Upper lobe of right lung (tissue), 1 donor: ENCODE measurements at regions not wholly inside any gene's neighbourhood (a gene's known extent, or its start where the extent isn't known, plus 50 kb on each side); places are given as distances from the start of the nearest gene placed in this dataset.
"Not testable (repeated sequence)": the region's sequence is repeated elsewhere in the genome, so short reads cannot be mapped to it uniquely, and the experiment has no call there.

Experiments
- ATAC-seq: fragments of 200-7000 bp; cut with Tn5 transposase; one replicate; pipeline ENCODE4 v1.9.1; 2020; ENCODE audit warnings: mild to moderate bottlenecking, moderate library complexity
- DNase-seq: peaks from one replicate; pipeline ENCODE4 v3.0.0-alpha.2; 2020
- H3K27ac ChIP-seq: fragments of 200-600 bp; one replicate; pipeline ENCODE4 v1.8.0; 2022
- H3K27me3 ChIP-seq: fragments of 200-600 bp; one replicate; pipeline ENCODE4 v1.8.0; 2022; ENCODE audit warnings: mild to moderate bottlenecking
- H3K36me3 ChIP-seq: fragments of 200-600 bp; one replicate; pipeline ENCODE4 v1.8.0; 2022
- H3K4me1 ChIP-seq: fragments of 200-600 bp; one replicate; pipeline ENCODE4 v1.8.0; 2022
- H3K4me3 ChIP-seq: fragments of 200-600 bp; one replicate; pipeline ENCODE4 v1.8.0; 2022; ENCODE audit warnings: mild to moderate bottlenecking
- H3K9me3 ChIP-seq: fragments of 200-600 bp; one replicate; pipeline ENCODE4 v1.8.0; 2022
- intact Hi-C: fragments of 100-400 bp; cut with DNase I; formaldehyde crosslinking; loops from one replicate; pipeline ENCODE4 v1.11.0; 2022
- TF ChIP-seq, protein P1 (sequence below): fragments of 200-600 bp; IDR thresholded peaks from one replicate; pipeline ENCODE4 v1.8.0; 2022; ENCODE audit warnings: antibody characterized with exemption
- donor health status: DM: no; HTN: yes; CAD: no; lungs with severe emphysema.

DNA sequence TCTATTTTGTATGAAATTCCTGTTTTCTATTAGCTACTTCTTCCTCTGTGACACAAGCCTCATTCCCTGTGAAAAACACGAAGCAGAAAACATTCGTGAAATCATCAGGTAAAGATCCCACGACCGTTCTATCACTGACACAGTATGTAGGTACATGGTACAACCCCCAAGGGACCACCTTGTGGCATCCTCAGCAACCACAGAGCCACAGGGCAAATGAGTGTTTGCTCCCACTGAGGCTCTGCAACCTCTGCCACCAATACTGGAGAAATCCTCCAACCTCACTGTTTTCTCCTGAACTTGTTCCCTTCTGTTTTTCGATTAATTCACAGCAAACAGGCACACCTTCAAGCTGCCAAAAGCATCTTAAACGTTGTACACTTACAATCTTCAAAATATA, 83.7 kb upstream of the FBXO28 start:
- intact Hi-C loops, DNase-seq, H3K27me3 ChIP-seq, H3K4me1 ChIP-seq, H3K36me3 ChIP-seq, ATAC-seq, H3K9me3 ChIP-seq, H3K27ac ChIP-seq, H3K4me3 ChIP-seq: not testable (repeated sequence)

GRCh38 chr1:224029286-224030025, 84.5 kb upstream of the FBXO28 start:
- H3K4me3 ChIP-seq, H3K4me1 ChIP-seq, intact Hi-C loops, H3K27me3 ChIP-seq, DNase-seq, H3K36me3 ChIP-seq, H3K9me3 ChIP-seq, H3K27ac ChIP-seq: not testable (repeated sequence)
- ATAC-seq: peak; percentile 74

- H3K27me3 ChIP-seq, H3K4me3 ChIP-seq, H3K4me1 ChIP-seq, H3K9me3 ChIP-seq, DNase-seq, ATAC-seq, H3K27ac ChIP-seq, H3K36me3 ChIP-seq, intact Hi-C loops: not testable (repeated sequence)
Measured at GRCh38 chr1:224028802-224029201, 85.1 kb upstream of the FBXO28 start.

DNA sequence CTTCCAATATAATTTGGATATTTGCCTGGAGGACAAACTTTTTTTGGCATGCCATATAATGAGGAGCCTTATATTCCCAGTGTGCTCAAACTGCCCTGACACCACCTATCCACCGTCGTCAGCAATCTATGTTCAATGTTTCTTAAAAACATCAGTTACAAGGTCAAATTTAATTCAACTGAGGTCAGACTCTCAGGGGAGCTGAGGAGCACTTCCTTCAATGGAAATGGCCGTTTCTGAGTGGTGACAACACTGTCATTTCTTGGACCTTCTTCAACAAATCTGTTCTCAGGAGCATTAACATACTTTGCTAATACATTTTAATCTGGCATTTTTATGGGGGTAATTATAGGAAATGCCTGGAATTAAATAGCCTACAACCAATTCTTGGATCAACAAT, 90.8 kb upstream of the FBXO28 start:
- ATAC-seq, intact Hi-C loops: not testable (repeated sequence)

GRCh38 chr1:224022249-224022970, 91.5 kb upstream of the FBXO28 start:
- H3K9me3 ChIP-seq, DNase-seq, H3K4me3 ChIP-seq, H3K27me3 ChIP-seq, intact Hi-C loops, ATAC-seq, H3K4me1 ChIP-seq, H3K36me3 ChIP-seq, H3K27ac ChIP-seq: not testable (repeated sequence)

More for the DNA sequence above, 90.8 kb upstream of the FBXO28 start:
- not testable (repeated sequence) for H3K4me3 ChIP-seq, H3K36me3 ChIP-seq, H3K4me1 ChIP-seq, H3K27ac ChIP-seq, H3K9me3 ChIP-seq, H3K27me3 ChIP-seq, DNase-seq

DNA sequence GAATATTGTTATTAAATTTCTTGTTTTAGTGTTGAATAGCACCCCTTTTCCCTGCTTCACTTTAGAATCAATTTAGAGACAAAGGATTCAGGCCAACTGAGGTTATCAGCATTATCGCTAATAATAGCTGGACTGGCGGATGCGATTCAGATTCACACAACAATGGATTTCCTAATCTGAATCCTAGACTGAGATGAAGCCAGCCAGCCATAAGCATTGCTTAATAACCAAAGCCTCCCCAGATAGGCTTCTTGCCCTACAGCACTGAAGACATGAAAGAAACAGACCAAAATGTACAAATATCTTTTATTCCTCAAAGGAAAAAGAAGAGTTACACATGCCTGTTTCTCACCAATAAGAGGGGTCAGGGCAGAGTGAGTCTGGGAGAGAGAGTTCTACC, 94.0 kb upstream of the FBXO28 start:
- intact Hi-C loops, ATAC-seq, DNase-seq, H3K9me3 ChIP-seq, H3K36me3 ChIP-seq, H3K27me3 ChIP-seq, H3K4me1 ChIP-seq, H3K4me3 ChIP-seq, H3K27ac ChIP-seq: not testable (repeated sequence)

DNA sequence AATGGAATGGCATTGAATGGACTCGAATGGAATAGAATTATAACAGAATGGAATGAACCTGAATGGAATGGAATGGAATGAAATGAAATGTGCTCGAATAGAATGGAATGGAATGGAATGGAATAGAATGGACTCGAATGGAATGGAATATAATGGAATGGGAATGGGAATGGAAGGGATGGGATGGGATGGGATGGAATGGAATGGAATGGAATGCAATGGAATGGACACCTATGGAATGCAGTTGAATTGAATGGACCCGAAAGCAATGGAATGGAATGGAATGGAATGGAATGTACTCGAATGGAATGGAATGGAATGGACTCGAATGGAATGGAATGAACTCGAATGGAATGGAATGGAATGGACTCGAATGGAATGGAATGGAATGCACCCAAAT, 98.1 kb upstream of the FBXO28 start:
- H3K4me3 ChIP-seq, H3K4me1 ChIP-seq, H3K36me3 ChIP-seq, intact Hi-C loops, DNase-seq, ATAC-seq, H3K27ac ChIP-seq, H3K27me3 ChIP-seq, H3K9me3 ChIP-seq: not testable (repeated sequence)

DNA sequence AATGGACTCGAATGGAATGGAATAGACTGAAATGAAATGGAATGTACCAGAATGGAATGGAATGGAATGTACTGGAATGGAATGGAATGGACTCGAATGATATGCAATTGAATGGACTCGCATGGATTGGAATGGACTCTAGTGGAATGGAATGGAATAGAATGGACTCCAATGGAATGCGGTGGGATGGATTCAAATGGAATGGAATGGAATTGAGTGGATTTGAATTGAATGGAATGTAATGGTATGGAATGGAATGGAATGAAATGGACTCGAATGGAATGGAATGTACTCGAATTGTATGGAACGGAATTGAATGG, 99.6 kb upstream of the FBXO28 start:
- H3K9me3 ChIP-seq: peaks cover 8% of the 10 kb centered on the region
- H3K4me1 ChIP-seq: no peaks in the 10 kb centered on the region
- ATAC-seq (no peak), DNase-seq (no peak)
- H3K4me3 ChIP-seq: no peak overlapping the region
- no peaks in the 10 kb centered on the region for H3K27me3 ChIP-seq
- TF ChIP-seq, protein P1, sequence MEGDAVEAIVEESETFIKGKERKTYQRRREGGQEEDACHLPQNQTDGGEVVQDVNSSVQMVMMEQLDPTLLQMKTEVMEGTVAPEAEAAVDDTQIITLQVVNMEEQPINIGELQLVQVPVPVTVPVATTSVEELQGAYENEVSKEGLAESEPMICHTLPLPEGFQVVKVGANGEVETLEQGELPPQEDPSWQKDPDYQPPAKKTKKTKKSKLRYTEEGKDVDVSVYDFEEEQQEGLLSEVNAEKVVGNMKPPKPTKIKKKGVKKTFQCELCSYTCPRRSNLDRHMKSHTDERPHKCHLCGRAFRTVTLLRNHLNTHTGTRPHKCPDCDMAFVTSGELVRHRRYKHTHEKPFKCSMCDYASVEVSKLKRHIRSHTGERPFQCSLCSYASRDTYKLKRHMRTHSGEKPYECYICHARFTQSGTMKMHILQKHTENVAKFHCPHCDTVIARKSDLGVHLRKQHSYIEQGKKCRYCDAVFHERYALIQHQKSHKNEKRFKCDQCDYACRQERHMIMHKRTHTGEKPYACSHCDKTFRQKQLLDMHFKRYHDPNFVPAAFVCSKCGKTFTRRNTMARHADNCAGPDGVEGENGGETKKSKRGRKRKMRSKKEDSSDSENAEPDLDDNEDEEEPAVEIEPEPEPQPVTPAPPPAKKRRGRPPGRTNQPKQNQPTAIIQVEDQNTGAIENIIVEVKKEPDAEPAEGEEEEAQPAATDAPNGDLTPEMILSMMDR: no peak
- H3K36me3 ChIP-seq: no peaks in the 10 kb centered on the region
- intact Hi-C loops: no loop called here
- H3K27ac ChIP-seq: no peak overlapping the region

- H3K4me3 ChIP-seq, H3K27ac ChIP-seq, H3K36me3 ChIP-seq, ATAC-seq, H3K9me3 ChIP-seq, DNase-seq, intact Hi-C loops, H3K27me3 ChIP-seq, H3K4me1 ChIP-seq: not testable (repeated sequence)
Measured at GRCh38 chr1:224013626-224014329, 100.1 kb upstream of the FBXO28 start.

DNA sequence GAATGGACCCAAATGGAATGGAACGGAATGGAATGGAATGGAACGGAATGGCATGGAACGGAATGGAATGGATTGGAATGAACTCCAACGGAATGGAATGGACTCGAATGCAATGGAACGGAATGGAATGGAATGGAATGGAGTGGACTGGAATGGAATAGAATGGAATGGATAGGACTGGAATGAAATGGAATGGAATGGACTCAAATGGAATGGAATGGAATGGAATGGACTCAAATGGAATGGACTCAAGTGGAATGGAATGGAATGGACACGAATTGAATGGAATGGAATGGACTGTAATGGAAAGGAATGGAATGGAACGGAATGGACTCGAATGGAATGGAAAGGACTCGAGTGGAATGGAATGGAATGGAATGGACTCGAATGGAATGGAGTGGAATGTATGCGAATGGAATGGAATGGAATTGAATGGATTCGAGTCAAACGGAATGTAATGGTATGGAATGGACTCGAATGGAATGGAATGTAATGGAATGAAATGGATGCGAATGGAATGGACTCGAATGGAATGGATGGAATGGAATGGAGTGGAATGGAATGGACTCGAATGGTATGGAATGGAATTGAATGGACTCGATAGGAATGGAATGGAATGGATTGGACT, 101.0 kb upstream of the FBXO28 start:
- H3K4me1 ChIP-seq, H3K9me3 ChIP-seq, H3K36me3 ChIP-seq, H3K27me3 ChIP-seq, ATAC-seq, intact Hi-C loops, H3K27ac ChIP-seq, DNase-seq, H3K4me3 ChIP-seq: not testable (repeated sequence)

GRCh38 chr1:224012162-224012561, 101.7 kb upstream of the FBXO28 start:
- DNase-seq, H3K36me3 ChIP-seq, H3K27ac ChIP-seq, H3K27me3 ChIP-seq, H3K4me3 ChIP-seq, H3K4me1 ChIP-seq, ATAC-seq, intact Hi-C loops, H3K9me3 ChIP-seq: not testable (repeated sequence)

- intact Hi-C loops, ATAC-seq: not testable (repeated sequence)
Measured at GRCh38 chr1:224011751-224012150, 102.2 kb upstream of the FBXO28 start.

DNA sequence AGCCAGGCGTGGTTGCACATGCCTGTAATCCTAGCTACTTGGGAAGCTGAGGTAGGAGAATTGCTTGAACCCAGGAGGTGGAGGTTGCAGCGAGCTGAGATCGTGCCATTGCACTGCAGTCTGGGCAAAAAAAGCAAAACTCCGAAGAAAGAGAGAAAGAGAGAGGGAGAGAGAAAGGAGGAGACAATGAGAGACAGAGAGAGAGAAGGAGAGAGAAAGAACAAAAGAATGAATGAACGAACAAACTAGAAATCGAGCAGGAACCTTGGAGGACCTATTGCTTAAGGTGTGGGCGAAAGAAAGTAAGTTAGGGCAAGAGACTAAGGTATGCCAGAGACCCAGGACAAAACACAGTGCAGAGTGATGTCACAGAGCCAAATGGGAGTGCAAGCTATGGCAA, 102.8 kb upstream of the FBXO28 start:
- H3K27me3 ChIP-seq, H3K4me3 ChIP-seq, H3K27ac ChIP-seq, H3K4me1 ChIP-seq, H3K9me3 ChIP-seq, H3K36me3 ChIP-seq, ATAC-seq, intact Hi-C loops, DNase-seq: not testable (repeated sequence)

More at GRCh38 chr1:224011751-224012150, 102.2 kb upstream of the FBXO28 start:
- H3K27ac ChIP-seq, H3K27me3 ChIP-seq, DNase-seq, H3K4me3 ChIP-seq, H3K36me3 ChIP-seq, H3K9me3 ChIP-seq, H3K4me1 ChIP-seq: not testable (repeated sequence)
